HG03521 (cell line): ENCODE measurements at regions not wholly inside any gene's neighbourhood (a gene's known extent, or its start where the extent isn't known, plus 50 kb on each side); places are given as distances from the start of the nearest gene placed in this dataset.
"Not testable (repeated sequence)": the region's sequence is repeated elsewhere in the genome, so short reads cannot be mapped to it uniquely, and the experiment has no call there.

Experiments
- ATAC-seq: cut with Tn5 transposase; IDR thresholded peaks from one replicate; pipeline ENCODE4 v1.9.1; 2021; ENCODE audit warnings: mild to moderate bottlenecking, moderate library complexity; ENCODE audit not compliant: unreplicated experiment

DNA sequence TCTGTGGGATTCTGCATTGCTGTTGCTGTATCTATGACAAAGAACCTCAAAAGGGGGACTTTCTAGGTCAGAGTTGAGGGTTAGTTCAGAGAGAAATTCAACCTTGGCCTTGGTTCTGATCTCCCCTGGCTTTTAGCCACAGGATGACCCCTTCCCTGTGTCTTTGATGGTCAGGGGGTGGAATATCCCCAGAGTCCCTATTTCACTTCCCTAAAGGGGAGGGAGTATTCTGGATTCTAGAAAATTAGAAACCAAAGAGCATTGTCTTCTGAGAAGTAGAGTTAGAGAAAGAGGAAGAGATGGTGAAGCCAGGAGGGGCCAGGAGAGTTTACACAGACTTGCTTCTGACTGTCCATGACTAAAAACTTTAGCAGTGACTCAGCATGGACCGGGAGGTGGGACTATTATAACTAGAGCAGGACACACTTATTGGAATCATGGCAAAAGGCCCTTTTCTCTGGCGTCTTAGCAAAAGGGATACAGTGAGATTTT, 56.2 kb upstream of the LPAR1 start:
- no peak for ATAC-seq

GRCh38 chr9:111092167-111092566, 53.9 kb upstream of the LPAR1 start:
- ATAC-seq: not testable (repeated sequence)
